ENCODE measurements at regions not wholly inside any gene's neighbourhood (a gene's known extent, or its start where the extent isn't known, plus 50 kb on each side); places are given as distances from the start of the nearest gene placed in this dataset.

GRCh38 chr4:86542319-86543027 is 51.6 kb upstream of the PTPN13 start:
- Histone ChIP-seq H2AFZ (ENCODE audit: low read length) (no peak overlapping the region), H3K27ac (ENCODE audit: extremely low read length, insufficient read depth, low read length) (no peak overlapping the region), H3K4me2 (ENCODE audit: low read depth, low read length) (no peak overlapping the region), H4K20me1 (ENCODE audit: insufficient read depth, low read length) (no peaks in the 10 kb centered on the region), H3K4me1 (ENCODE audit: insufficient read depth, low read length) (no peaks in the 10 kb centered on the region), H3K27me3 (ENCODE audit: control insufficient read depth in 1 of 2, insufficient read depth in 2 of 2, low read length in 2 of 2) (no peaks in the 10 kb centered on the region), H3K79me2 (ENCODE audit: insufficient read depth, low read length) (no peaks in the 10 kb centered on the region), H3K4me3 (replicated peaks in 1 of 3; ENCODE audit: insufficient read depth in 1 of 3, low read depth in 2 of 3, low read length in 3 of 3) (no peak overlapping the region), H3K9me3 (ENCODE audit: low read length) (no peaks in the 10 kb centered on the region), H3K9ac (ENCODE audit: insufficient read depth, low read depth, low read length) (no peak overlapping the region), H3K36me3 (replicated peaks in 1 of 2; ENCODE audit: control insufficient read depth in 1 of 2, insufficient read depth in 2 of 2, low read length in 2 of 2) (no peaks in the 10 kb centered on the region)
- no peak for TF ChIP-seq SETDB1 (CRISPR knock-in tag; IDR thresholded peaks at IDR 0.05; ENCODE audit: borderline replicate concordance)
- TF ChIP-seq ZNF3 (CRISPR knock-in tag; IDR thresholded peaks at IDR 0.05) = no peak
- TF ChIP-seq ZNF597 (CRISPR knock-in tag; IDR thresholded peaks at IDR 0.05) = no peak
- no peak for TF ChIP-seq ZNF574 (CRISPR knock-in tag; IDR thresholded peaks at IDR 0.05)
- no peak for TF ChIP-seq ZNF543 (CRISPR knock-in tag; IDR thresholded peaks at IDR 0.05)
- TF ChIP-seq AKAP8 (CRISPR knock-in tag; IDR thresholded peaks at IDR 0.05) = no peak
- no peak for TF ChIP-seq ZNF720 (CRISPR knock-in tag; IDR thresholded peaks at IDR 0.05)
- no peak for TF ChIP-seq ONECUT2 (CRISPR knock-in tag; IDR thresholded peaks at IDR 0.05)
- no peak for TF ChIP-seq ZBTB4 (CRISPR knock-in tag; IDR thresholded peaks at IDR 0.05; ENCODE audit: borderline replicate concordance)
- TF ChIP-seq PRDM4 (CRISPR knock-in tag; IDR thresholded peaks at IDR 0.05; ENCODE audit: borderline replicate concordance) = no peak
- no peak for TF ChIP-seq PAWR (CRISPR knock-in tag; IDR thresholded peaks at IDR 0.05; ENCODE audit: borderline replicate concordance)
- POLR2A ChIA-PET = no interaction called here
- CTCF ChIA-PET (ENCODE audit: low intra/inter-chr PET ratio, low total read pairs) = no interaction called here
- in situ Hi-C loops (cut with HindIII; ENCODE audit: extremely low pct_ligation_motif_present, low pct_unique_long_range_greater_than_20kb) = no loop called here
- 0% methylated on average over 4 of the region's 4 CpGs for WGBS (ENCODE audit: low lambda C conversion rate)
- BruUV-seq (replicated peaks) = no TSS peak
- intact Hi-C loops (cut with micrococcal nuclease; ENCODE audit: unreplicated experiment) = no loop called here
- FAIRE-seq = no peak
- no peak for DNase-seq (ENCODE audit: low spot score)
- ATAC-seq = no peak
